GM21619 (cell line): ENCODE measurements at regions not wholly inside any gene's neighbourhood (a gene's known extent, or its start where the extent isn't known, plus 50 kb on each side); places are given as distances from the start of the nearest gene placed in this dataset.

ENCODE experiments used
- ATAC-seq: cut with Tn5 transposase; IDR thresholded peaks from one replicate; pipeline ENCODE4 v1.9.1; 2021; ENCODE audit not compliant: unreplicated experiment

GRCh38 chr7:22565315-22565811 is 65.4 kb upstream of the STEAP1B start:
- ATAC-seq, result peak; percentile 42

DNA sequence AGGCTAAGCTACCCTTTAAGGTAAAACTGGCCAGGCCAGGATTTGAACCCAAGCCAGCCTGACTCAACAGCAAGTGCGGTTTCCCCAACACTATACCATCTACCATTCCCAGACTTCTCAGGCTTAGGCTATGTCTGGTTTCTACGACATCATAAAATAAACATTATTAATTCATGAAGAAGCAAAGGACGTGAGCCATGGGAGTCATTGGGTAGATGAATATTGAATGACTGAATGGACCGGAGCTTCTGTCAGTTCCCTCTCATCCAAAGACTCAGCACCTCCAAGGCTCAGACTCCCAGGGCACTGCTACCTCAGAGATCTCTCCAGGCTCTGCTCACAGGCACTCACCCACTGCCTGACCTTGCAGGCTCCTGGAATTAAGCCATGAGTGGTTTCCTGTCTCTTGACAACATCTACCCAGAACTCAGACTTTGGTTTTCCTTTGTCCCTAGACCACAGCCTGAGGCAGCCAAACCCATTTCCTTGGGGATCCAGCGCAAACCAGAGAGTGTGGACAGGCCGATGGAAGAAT is 64.6 kb upstream of the STEAP1B start:
- ATAC-seq, result no peak

DNA sequence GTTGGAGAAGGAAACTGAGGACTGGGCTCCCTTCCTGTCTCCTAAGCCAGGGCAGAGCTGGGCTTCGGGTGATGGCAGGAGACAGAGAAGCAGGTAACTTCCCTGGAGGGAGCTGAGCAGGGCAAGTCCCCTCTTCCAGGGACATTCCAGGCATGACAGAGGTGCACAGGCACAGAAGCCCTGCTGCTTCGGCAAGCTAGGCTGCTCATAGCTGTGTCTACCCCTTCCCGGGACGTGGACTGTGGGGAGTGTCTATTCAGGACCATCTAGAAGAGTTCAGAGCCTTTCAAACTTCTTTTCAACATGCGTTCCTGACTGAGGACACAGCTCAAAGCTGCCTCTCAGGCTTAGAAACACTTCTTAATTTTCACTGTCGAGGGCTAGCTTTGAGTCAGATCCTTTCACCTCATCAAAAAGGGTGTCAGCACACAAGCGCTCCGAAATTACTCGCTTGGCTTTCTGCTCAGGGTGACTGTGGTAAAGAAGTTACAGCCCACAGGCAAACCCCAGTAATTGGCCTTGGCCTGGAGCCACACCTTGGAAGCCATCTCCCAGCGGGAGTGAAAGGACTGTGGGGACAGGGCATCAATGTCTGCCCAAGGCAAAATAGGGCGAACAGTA is 63.7 kb upstream of the STEAP1B start:
- ATAC-seq, result peak; percentile 35

GRCh38 chr7:22563032-22563501 is 63.1 kb upstream of the STEAP1B start:
- no peak for ATAC-seq

DNA sequence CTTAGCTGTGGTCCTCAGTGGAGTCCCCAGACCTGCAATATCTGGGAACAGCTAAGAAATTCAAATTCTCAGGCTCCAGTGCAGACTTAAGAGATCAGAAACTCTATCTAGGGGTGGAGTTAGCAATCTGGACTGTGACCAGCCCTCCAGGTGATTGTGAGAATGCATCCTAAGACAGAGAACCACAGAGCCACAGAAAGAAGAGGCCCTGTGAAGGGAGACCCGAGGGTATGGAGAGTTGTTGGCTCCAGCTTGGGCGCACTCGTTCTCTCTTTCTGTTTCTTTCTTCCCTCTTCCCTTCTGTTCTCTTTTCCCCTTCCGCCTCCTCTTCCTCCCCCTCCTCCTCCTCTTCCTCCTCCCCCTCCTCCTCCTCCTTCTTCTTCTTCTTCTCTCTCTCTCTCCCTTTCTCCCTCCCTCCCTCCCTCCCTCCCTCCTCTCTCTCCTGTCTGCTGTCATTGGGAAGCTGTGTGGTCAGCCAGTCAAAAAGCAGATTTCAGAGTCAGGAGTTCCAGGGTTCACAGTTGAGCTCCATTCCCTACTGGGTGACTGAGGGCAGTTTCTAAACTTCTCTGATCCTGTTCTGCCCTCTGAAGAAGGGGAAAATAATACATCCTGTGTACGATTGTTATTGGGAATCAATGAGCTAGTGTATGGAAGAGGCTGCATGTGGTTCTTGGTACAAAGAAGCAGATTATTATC is 62.1 kb upstream of the STEAP1B start:
- peak; percentile 26 for ATAC-seq

GRCh38 chr7:22561321-22561811 is 61.4 kb upstream of the STEAP1B start:
- ATAC-seq, result no peak

- no peak for ATAC-seq
Measured at GRCh38 chr7:22559829-22560489, 60.0 kb upstream of the STEAP1B start.

GRCh38 chr7:22557167-22557566 is 57.2 kb upstream of the STEAP1B start:
- ATAC-seq, result no peak

DNA sequence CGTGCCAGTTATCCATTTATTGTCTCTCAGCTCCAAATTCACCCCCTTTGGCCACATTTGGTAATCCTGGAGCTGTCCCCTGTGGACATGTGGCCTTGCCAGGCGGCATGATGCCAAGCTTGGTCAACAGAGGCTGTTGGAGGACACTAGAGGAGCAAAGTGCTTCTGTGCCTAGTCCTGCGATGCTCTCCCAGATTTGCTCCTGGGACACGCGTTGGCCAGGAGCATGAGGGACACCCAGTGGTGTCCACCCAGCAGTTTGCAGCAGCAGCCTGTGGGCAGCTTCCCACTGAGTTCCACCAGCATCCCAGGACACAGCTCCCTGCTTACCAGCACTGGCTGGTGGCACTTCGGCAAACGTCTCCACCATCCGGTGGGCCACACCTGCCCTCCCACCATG is 55.5 kb upstream of the STEAP1B start:
- ATAC-seq, result no peak

- ATAC-seq, result no peak
Measured at GRCh38 chr7:22554184-22554583, 54.2 kb upstream of the STEAP1B start.

DNA sequence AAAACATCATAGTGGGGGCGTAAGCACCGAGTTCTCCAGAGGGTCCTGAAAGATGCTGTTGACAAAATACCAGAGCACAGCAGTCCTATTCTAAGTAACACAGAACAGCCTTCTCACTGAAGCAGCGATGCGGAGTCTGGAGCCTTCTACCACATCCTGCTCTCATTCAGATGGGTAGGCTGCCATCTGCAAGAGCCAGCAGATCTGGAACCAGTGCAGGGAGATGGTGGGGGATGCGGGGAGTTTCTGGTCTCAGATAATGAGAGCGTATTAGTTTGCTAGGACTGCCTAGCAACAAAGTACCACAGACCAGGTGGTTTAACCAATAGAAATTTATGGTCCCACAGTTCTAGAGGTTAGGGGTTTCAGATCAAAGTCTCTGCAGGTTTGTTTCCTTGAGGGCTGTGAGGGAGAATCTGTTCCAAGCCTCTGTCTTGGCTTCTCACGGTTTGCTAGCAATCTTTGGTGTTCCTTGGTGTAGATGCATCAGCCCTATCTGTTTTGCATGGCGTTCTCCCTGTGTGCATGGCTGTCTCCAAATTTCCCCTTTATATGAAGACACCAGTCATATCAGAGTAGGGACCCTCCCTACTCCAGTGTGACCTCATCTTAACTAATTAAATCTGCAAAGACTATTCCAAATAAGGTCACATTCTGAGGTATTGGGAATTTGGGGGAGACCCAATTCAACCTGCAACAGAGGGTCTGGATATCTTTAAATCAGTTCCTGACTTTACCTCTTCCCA is 52.0 kb upstream of the STEAP1B start:
- ATAC-seq, result peak; percentile 86

GRCh38 chr7:22550514-22551030 is 50.6 kb upstream of the STEAP1B start:
- ATAC-seq, result no peak

DNA sequence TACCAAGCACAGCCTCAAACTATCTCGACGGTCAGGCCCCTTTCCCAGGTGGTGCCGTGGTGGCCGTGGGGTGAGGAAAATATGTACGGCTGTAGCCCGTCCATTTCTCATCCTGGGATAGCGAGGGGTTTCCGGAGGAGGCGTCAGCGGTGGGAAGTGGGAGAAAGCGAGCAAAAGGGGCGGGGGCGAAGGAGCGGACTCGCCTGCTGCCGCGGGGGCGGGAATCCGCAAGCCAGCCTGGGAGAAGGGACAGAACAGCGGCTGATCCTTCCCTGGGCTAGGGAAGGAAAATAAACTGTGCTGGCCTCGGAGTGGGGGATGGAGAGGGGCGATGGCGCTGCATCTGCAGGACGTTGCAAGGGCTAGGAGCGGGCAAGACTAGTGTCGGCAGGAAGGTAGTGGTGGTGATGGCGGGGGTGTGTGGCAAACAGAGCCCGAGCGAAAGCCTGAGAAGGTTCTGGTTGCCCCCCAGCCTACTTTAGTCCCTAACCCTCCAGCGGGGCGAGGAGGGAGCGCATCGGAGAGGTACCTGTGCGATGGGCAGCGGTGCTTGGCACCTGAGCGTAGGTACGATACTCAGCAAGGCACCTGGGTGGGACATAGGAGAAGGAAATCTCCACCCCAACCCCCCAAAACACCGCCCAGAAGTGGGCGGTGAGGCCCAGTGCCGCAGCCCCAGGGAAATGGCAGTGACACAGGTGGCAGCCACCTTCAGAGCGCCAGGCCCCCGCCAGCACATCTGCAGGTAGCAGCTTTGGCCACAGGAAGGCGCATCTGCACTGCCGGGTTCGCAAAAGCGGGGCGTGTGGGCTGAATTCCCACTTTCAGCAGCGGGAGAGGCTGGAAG is 49.9 kb upstream of the STEAP1B start:
- ATAC-seq, result no peak
